Esophagus muscularis mucosa (tissue), 4 donors: ENCODE measurements at regions not wholly inside any gene's neighbourhood (a gene's known extent, or its start where the extent isn't known, plus 50 kb on each side); places are given as distances from the start of the nearest gene placed in this dataset.

ENCODE experiments used
- DNase-seq: peaks from one replicate; pipeline ENCODE4 v3.0.0-alpha.2; 2017; ENCODE audit errors: extremely low spot score
- H3K27ac ChIP-seq, 4 donors: fragments of 200-600 bp; sonication (generic); replicated peaks in 1 of 4; 1 replicate in 3 of 4; 2 replicates in 1 of 4; pipeline ENCODE4 v1.5.1; 2016 to 2019; ENCODE audit warnings: mild to moderate bottlenecking in 1 of 4
- H3K27me3 ChIP-seq, 4 donors: fragments of 200-600 bp; sonication (generic); one replicate each; pipeline versions ENCODE4 v1.5.1 to v1.6.0; 2016 to 2019
- H3K36me3 ChIP-seq, 4 donors: fragments of 200-600 bp; sonication (generic); one replicate each; pipeline ENCODE4 v1.5.1; 2016 to 2019
- H3K4me1 ChIP-seq, 4 donors: fragments of 200-600 bp; sonication (generic); one replicate each; pipeline ENCODE4 v1.5.1; 2016 to 2019
- H3K4me3 ChIP-seq, 4 donors: fragments of 200-600 bp; sonication (generic); 1 replicate in 2 of 4; 2 replicates in 2 of 4; pipeline ENCODE4 v1.5.1; 2016 to 2019; ENCODE audit warnings: mild to moderate bottlenecking in 4 of 4, moderate library complexity in 1 of 4
- H3K9me3 ChIP-seq, 4 donors: fragments of 200-600 bp; sonication (generic); 1 replicate in 3 of 4; 2 replicates in 1 of 4; pipeline ENCODE4 v1.5.1; 2016 to 2019
- EP300 ChIP-seq: sonication (generic); formaldehyde crosslinking; IDR thresholded peaks from one replicate; pipeline ENCODE4 v1.6.1; 2017; ENCODE audit warnings: antibody characterized with exemption
- POLR2A ChIP-seq: fragments of 450-650 bp; IDR thresholded peaks from one replicate; pipeline ENCODE4 v1.6.1; 2017; ENCODE audit warnings: antibody characterized with exemption, moderate library complexity, mild to moderate bottlenecking, low read depth
- POLR2AphosphoS5 ChIP-seq, 2 donors: sonication (generic); formaldehyde crosslinking; IDR thresholded peaks; one replicate each; pipeline ENCODE4 v1.6.1; 2017; ENCODE audit warnings: antibody characterized with exemption in 2 of 2
- WGBS: methylation state at CpG from one replicate; pipeline ENCODE4 v1.1.5; 2018; 5-methylcytosine and 5-hydroxymethylcytosine counted together
- intact Hi-C: fragments of 100-400 bp; cut with DNase I; formaldehyde crosslinking; loops from one replicate; pipeline ENCODE4 v1.15.1; 2023
- TF ChIP-seq, protein P1 (sequence below), 3 experiments: fragments of 200-600 bp in 2 of 3; fragments of 450-650 bp in 1 of 3; sonication (generic) in 2 of 3; IDR thresholded peaks; one replicate each; pipeline ENCODE4 v1.5.1; 2017 to 2019; ENCODE audit warnings: antibody characterized with exemption in 3 of 3, mild to moderate bottlenecking in 2 of 3, moderate library complexity in 1 of 3

DNA sequence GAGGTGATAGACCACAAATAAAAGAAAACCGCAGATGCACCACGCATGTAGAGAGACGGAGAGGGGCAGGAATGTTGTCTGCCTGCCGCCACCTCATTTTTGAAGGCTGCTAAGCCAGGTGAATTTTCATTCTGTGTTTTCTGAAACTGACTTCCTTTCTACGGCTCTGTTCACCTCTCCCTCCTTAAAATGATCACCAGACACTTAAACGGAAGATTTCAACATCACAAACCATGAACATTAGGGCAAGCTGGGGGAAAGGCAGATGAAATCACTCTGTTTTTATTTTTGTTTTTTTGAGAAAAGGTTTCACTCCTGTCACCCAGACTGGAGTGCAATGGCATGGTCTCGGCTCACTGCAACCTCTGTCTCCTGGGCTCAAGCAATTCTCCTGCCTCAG is 232.4 kb downstream of the MIAT start:
- no peaks in the 10 kb centered on the region for H3K36me3 ChIP-seq
- no peaks in the 10 kb centered on the region for H3K9me3 ChIP-seq
- TF ChIP-seq POLR2A (no peak), EP300 (no peak), POLR2AphosphoS5 (IDR thresholded peaks at IDR 0.05) (no peak)
- TF ChIP-seq, protein P1, sequence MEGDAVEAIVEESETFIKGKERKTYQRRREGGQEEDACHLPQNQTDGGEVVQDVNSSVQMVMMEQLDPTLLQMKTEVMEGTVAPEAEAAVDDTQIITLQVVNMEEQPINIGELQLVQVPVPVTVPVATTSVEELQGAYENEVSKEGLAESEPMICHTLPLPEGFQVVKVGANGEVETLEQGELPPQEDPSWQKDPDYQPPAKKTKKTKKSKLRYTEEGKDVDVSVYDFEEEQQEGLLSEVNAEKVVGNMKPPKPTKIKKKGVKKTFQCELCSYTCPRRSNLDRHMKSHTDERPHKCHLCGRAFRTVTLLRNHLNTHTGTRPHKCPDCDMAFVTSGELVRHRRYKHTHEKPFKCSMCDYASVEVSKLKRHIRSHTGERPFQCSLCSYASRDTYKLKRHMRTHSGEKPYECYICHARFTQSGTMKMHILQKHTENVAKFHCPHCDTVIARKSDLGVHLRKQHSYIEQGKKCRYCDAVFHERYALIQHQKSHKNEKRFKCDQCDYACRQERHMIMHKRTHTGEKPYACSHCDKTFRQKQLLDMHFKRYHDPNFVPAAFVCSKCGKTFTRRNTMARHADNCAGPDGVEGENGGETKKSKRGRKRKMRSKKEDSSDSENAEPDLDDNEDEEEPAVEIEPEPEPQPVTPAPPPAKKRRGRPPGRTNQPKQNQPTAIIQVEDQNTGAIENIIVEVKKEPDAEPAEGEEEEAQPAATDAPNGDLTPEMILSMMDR (IDR thresholded peaks at IDR 0.05) = no peak
- intact Hi-C loops = loop anchor here (10.0 kb wide), 1 partner anchor 305 kb away; no protein-coding TSS in a partner anchor
- H3K27me3 ChIP-seq = no peaks in the 10 kb centered on the region
- DNase-seq = peak; percentile 78
- WGBS = 82% methylated on average over 7 of the region's 7 CpGs
- H3K4me3 ChIP-seq = no peak overlapping the region
- no peak overlapping the region for H3K27ac ChIP-seq
- peaks cover 5 to 60% (median 50%) of the 10 kb centered on the region in 4 donors for H3K4me1 ChIP-seq

DNA sequence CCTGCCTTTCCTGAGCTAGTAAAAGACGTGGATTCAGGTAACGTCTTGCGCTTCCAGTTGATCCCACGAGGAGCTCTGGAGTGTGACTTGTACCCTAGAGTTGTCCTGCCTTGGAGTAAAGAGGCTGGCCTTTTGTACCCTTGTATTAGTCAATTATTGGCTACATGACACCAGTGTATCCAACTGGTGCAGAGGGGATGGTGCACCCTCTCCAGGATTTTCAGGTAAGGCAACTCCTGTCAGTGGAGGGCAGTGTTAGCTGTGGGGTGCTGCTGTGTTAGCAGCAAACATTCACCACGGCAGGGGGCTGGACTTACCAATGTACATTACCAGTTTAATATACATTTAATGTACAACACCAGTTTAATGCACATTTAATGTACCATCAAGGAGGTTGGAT is 233.5 kb downstream of the MIAT start:
- Histone ChIP-seq H3K4me1 (peaks cover 5 to 68% (median 58%) of the 10 kb centered on the region in 4 donors), H3K27me3 (no peaks in the 10 kb centered on the region), H3K36me3 (no peaks in the 10 kb centered on the region), H3K4me3 (no peak overlapping the region), H3K27ac (peak overlapping the region in 1 of 4 donors; percentile 28), H3K9me3 (no peaks in the 10 kb centered on the region)
- intact Hi-C loops = loop anchor here (10.0 kb wide), 1 partner anchor 304 kb away; no protein-coding TSS in a partner anchor
- peak; percentile 39 for DNase-seq
- TF ChIP-seq POLR2AphosphoS5 (IDR thresholded peaks at IDR 0.05) (no peak), POLR2A (no peak), EP300 (no peak)
- TF ChIP-seq, protein P1 (IDR thresholded peaks at IDR 0.05) = no peak
- 66% methylated on average over 5 of the region's 5 CpGs for WGBS

- 93% methylated on average over 3 of the region's 3 CpGs for WGBS
- DNase-seq = no peak
- peaks cover 5 to 67% (median 60%) of the 10 kb centered on the region in 4 donors for H3K4me1 ChIP-seq
- no peaks in the 10 kb centered on the region for H3K36me3 ChIP-seq
- no peak overlapping the region for H3K4me3 ChIP-seq
- H3K9me3 ChIP-seq = no peaks in the 10 kb centered on the region
- no peak for TF ChIP-seq POLR2A
- TF ChIP-seq EP300 = no peak
- TF ChIP-seq POLR2AphosphoS5 (IDR thresholded peaks at IDR 0.05) = no peak
- TF ChIP-seq, protein P1 (IDR thresholded peaks at IDR 0.05) = no peak
- H3K27ac ChIP-seq = peak overlapping the region in 2 of 4 donors; percentile 28 to 83
- no peaks in the 10 kb centered on the region for H3K27me3 ChIP-seq
- intact Hi-C loops = loop anchor here (10.0 kb wide), 1 partner anchor 303 kb away; no protein-coding TSS in a partner anchor
These were observed 234.0 kb downstream of the MIAT start for GRCh38 chr22:26891429-26891828.

DNA sequence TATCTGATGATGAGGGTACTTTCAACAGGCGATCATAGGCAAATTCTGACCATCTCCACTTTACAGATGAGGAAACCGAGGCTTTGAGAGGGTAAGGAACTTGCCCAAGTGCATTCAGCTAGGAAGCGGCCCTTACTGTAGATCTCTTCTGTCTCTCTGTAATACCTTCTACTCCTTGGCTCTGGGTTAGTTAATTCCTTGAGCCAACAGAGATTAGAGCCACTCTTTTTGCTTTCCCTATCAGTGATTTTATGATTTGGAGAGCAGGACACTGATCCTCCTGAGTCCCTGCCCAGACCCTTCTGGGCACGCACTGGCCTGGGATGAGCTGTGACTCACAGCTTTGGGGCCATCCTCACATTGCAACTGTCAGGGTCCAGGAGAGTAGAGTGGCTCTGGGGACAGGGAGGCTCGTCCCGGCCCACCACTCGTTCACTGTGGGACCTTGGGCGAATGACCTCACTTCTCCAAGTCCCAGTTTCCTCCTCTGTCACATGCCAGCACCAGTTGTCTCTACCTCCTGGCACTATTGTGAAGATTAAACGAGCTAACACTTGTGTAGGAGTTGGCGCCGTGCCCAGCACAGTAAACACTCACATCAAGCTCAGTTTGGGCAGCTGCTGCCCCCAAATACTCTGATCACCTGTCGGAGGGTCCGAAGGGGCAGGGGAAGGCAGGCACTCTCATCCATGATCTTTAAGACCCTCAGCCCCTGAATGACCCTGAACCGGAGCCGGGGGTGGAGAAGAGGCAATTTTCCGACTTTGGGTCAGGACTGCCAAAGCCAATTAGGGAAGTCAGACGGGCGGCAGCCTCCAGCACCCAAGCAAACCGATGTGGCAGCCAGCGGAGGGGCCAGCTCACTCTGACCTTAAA is 235.0 kb downstream of the MIAT start:
- no peak for TF ChIP-seq EP300
- no peak for TF ChIP-seq POLR2A
- TF ChIP-seq, protein P1 (IDR thresholded peaks at IDR 0.05) = no peak
- TF ChIP-seq POLR2AphosphoS5 (IDR thresholded peaks at IDR 0.05) = peak; percentile 10 to 17

More for the DNA sequence above, 235.0 kb downstream of the MIAT start:
- intact Hi-C loops = loop anchor here (10.0 kb wide), 1 partner anchor 302 kb away; no protein-coding TSS in a partner anchor
- H3K36me3 ChIP-seq = no peaks in the 10 kb centered on the region
- WGBS = 49% methylated on average over 19 of the region's 20 CpGs
- no peaks in the 10 kb centered on the region for H3K9me3 ChIP-seq
- no peaks in the 10 kb centered on the region for H3K27me3 ChIP-seq
- peak overlapping the region; percentile 74 to 83 (median 81) for H3K27ac ChIP-seq
- H3K4me3 ChIP-seq = no peak overlapping the region
- peak; percentile 92 for DNase-seq
- peaks cover 5 to 58% (median 51%) of the 10 kb centered on the region in 4 donors for H3K4me1 ChIP-seq
